SW 1271 (cell line): ENCODE measurements at regions not wholly inside any gene's neighbourhood (a gene's known extent, or its start where the extent isn't known, plus 50 kb on each side); places are given as distances from the start of the nearest gene placed in this dataset.

Source experiments
- DNase-seq, 2 experiments: peaks; one replicate each; lab custom pipeline; 2025; lab: John Stamatoyannopoulos, UW

- no peak for DNase-seq
These were observed 432.9 kb upstream of the PCDH9 start for GRCh38 chr13:67662997-67663396.

GRCh38 chr13:67652887-67653286 is 422.8 kb upstream of the PCDH9 start:
- no peak for DNase-seq

GRCh38 chr13:67651908-67652465 is 421.9 kb upstream of the PCDH9 start:
- DNase-seq = no peak

- DNase-seq = no peak
These were observed 420.3 kb upstream of the PCDH9 start for GRCh38 chr13:67650471-67650870.

GRCh38 chr13:67645874-67646467 is 415.8 kb upstream of the PCDH9 start:
- no peak for DNase-seq

- no peak for DNase-seq
These were observed 413.4 kb upstream of the PCDH9 start for GRCh38 chr13:67643516-67644055.

GRCh38 chr13:67642657-67643056 is 412.5 kb upstream of the PCDH9 start:
- DNase-seq = no peak

GRCh38 chr13:67635754-67636153 is 405.6 kb upstream of the PCDH9 start:
- no peak for DNase-seq

- no peak for DNase-seq
These were observed 402.5 kb upstream of the PCDH9 start for GRCh38 chr13:67632590-67632989.

GRCh38 chr13:67630640-67631039 is 400.5 kb upstream of the PCDH9 start:
- DNase-seq = no peak

- no peak for DNase-seq
These were observed 393.5 kb upstream of the PCDH9 start for GRCh38 chr13:67623630-67624029.

GRCh38 chr13:67620665-67621064 is 390.5 kb upstream of the PCDH9 start:
- no peak for DNase-seq

- no peak for DNase-seq
These were observed 389.9 kb upstream of the PCDH9 start for GRCh38 chr13:67619995-67620380.

GRCh38 chr13:67619351-67619994 is 389.3 kb upstream of the PCDH9 start:
- DNase-seq = no peak

- no peak for DNase-seq
These were observed 384.4 kb upstream of the PCDH9 start for GRCh38 chr13:67614579-67614978.

GRCh38 chr13:67614013-67614412 is 383.9 kb upstream of the PCDH9 start:
- no peak for DNase-seq

GRCh38 chr13:67588607-67589006 is 358.5 kb upstream of the PCDH9 start:
- no peak for DNase-seq

GRCh38 chr13:67577361-67577760 is 347.2 kb upstream of the PCDH9 start:
- DNase-seq = no peak

GRCh38 chr13:67574320-67575233 is 344.4 kb upstream of the PCDH9 start:
- DNase-seq = peak; percentile 59 to 90

GRCh38 chr13:67568205-67568604 is 338.1 kb upstream of the PCDH9 start:
- DNase-seq = no peak

- no peak for DNase-seq
These were observed 327.6 kb upstream of the PCDH9 start for GRCh38 chr13:67557642-67558241.

- no peak for DNase-seq
These were observed 327.0 kb upstream of the PCDH9 start for GRCh38 chr13:67557118-67557517.
